ENCODE measurements at regions not wholly inside any gene's neighbourhood (a gene's known extent, or its start where the extent isn't known, plus 50 kb on each side); places are given as distances from the start of the nearest gene placed in this dataset.

GRCh38 chr6:62764841-62765240 is 446.4 kb upstream of the FKBP1C start:
- TF ChIP-seq, protein P1, sequence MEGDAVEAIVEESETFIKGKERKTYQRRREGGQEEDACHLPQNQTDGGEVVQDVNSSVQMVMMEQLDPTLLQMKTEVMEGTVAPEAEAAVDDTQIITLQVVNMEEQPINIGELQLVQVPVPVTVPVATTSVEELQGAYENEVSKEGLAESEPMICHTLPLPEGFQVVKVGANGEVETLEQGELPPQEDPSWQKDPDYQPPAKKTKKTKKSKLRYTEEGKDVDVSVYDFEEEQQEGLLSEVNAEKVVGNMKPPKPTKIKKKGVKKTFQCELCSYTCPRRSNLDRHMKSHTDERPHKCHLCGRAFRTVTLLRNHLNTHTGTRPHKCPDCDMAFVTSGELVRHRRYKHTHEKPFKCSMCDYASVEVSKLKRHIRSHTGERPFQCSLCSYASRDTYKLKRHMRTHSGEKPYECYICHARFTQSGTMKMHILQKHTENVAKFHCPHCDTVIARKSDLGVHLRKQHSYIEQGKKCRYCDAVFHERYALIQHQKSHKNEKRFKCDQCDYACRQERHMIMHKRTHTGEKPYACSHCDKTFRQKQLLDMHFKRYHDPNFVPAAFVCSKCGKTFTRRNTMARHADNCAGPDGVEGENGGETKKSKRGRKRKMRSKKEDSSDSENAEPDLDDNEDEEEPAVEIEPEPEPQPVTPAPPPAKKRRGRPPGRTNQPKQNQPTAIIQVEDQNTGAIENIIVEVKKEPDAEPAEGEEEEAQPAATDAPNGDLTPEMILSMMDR (IDR thresholded peaks at IDR 0.05; ENCODE audit: insufficient read depth, low read depth, low read length, missing control alignments), result no peak
- H3K4me3 ChIP-seq (ENCODE audit: low read length), result no peak overlapping the region
- DNase-seq (ENCODE audit: low read depth), result no peak

DNA sequence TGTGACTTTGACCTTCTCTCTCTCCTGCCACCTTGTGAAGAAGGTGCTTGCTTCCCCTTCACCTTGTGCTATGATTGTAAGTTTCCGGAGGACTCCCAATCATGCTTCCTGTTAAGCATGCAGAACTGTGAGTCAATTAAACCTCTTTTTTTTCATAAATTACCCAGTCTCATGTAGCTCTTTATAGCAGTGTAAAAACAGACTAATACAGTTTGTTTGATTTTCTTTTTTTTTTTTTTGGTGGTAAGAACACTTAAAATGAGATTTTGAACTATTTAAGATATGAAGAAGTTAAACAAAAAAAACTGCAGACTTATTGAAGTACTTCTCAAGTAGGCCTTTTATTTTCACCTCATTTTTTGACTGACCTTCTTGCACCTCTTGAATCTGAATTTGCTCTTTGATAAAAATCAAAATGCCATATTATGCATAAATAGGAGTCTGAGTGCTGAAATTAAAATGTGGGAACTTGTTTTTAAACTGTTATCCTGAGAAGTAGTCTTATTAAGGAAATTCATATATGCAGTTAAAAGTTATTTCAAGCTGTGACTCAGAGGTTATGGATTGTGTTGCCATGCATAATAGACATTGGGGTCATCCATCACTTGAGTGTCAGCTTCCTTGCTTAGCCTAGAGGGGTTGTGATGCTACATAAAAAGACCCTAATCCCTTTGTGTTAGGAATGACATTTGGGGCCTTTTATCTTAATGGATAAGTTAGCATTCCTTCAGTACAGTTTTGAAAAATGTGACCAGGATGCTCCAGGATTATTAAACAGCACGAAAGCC is 447.9 kb upstream of the FKBP1C start:
- TF ChIP-seq, protein P1 (IDR thresholded peaks at IDR 0.05; ENCODE audit: insufficient read depth, low read depth, low read length, missing control alignments), result no peak
- H3K4me3 ChIP-seq (ENCODE audit: low read length), result no peak overlapping the region
- DNase-seq (ENCODE audit: low read depth), result no peak

- no peak for DNase-seq (ENCODE audit: low read depth)
- no peak overlapping the region for H3K4me3 ChIP-seq (ENCODE audit: low read length)
- TF ChIP-seq, protein P1 (IDR thresholded peaks at IDR 0.05; ENCODE audit: insufficient read depth, low read depth, low read length, missing control alignments), result no peak
Observed at GRCh38 chr6:62746968-62747367, 460.9 kb upstream of the KHDRBS2 start.

GRCh38 chr6:62746161-62746560 is 460.1 kb upstream of the KHDRBS2 start:
- TF ChIP-seq, protein P1 (IDR thresholded peaks at IDR 0.05; ENCODE audit: insufficient read depth, low read depth, low read length, missing control alignments), result no peak
- no peak overlapping the region for H3K4me3 ChIP-seq (ENCODE audit: low read length)
- no peak for DNase-seq (ENCODE audit: low read depth)

- DNase-seq (ENCODE audit: low read depth), result no peak
- TF ChIP-seq, protein P1 (IDR thresholded peaks at IDR 0.05; ENCODE audit: insufficient read depth, low read depth, low read length, missing control alignments), result no peak
- H3K4me3 ChIP-seq (ENCODE audit: low read length), result no peak overlapping the region
Observed at GRCh38 chr6:62740596-62740995, 454.6 kb upstream of the KHDRBS2 start.

- H3K4me3 ChIP-seq (ENCODE audit: low read length), result no peak overlapping the region
- TF ChIP-seq, protein P1 (IDR thresholded peaks at IDR 0.05; ENCODE audit: insufficient read depth, low read depth, low read length, missing control alignments), result no peak
- no peak for DNase-seq (ENCODE audit: low read depth)
Observed at GRCh38 chr6:62740171-62740570, 454.1 kb upstream of the KHDRBS2 start.

DNA sequence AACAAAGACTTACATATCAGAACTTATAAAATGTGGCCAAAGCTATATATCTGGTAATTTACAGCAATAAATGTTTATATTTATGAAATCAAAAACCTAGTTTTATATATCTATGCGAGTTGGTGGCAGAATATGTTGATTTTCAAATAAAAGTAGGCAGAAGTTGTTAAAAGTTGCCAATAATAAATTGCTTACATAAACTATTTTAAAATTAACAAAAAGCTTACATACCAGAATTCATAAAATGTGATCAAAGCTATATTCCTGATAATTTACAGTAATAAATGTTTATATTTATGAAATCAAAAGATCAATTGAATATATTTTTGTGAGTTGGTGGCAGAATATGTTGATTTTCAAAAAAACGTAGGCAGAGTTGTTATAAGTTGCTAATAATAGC is 451.8 kb upstream of the KHDRBS2 start:
- DNase-seq (ENCODE audit: low read depth), result no peak
- no peak overlapping the region for H3K4me3 ChIP-seq (ENCODE audit: low read length)
- TF ChIP-seq, protein P1 (IDR thresholded peaks at IDR 0.05; ENCODE audit: insufficient read depth, low read depth, low read length, missing control alignments), result no peak
